GM18507 (cell line): ENCODE measurements at regions not wholly inside any gene's neighbourhood (a gene's known extent, or its start where the extent isn't known, plus 50 kb on each side); places are given as distances from the start of the nearest gene placed in this dataset.
"Not testable (repeated sequence)": the region's sequence is repeated elsewhere in the genome, so short reads cannot be mapped to it uniquely, and the experiment has no call there.

ENCODE experiments used
- DNase-seq: peaks from one replicate; pipeline ENCODE4 v3.0.0; 2011; ENCODE audit warnings: low read depth; ENCODE audit not compliant: insufficient read length; ENCODE audit errors: extremely low spot score
- FAIRE-seq: peaks from 2 replicates; lab custom pipeline; 2011; peaks lifted over from hg19 to GRCh38; lab: Jason Lieb, UNC

DNA sequence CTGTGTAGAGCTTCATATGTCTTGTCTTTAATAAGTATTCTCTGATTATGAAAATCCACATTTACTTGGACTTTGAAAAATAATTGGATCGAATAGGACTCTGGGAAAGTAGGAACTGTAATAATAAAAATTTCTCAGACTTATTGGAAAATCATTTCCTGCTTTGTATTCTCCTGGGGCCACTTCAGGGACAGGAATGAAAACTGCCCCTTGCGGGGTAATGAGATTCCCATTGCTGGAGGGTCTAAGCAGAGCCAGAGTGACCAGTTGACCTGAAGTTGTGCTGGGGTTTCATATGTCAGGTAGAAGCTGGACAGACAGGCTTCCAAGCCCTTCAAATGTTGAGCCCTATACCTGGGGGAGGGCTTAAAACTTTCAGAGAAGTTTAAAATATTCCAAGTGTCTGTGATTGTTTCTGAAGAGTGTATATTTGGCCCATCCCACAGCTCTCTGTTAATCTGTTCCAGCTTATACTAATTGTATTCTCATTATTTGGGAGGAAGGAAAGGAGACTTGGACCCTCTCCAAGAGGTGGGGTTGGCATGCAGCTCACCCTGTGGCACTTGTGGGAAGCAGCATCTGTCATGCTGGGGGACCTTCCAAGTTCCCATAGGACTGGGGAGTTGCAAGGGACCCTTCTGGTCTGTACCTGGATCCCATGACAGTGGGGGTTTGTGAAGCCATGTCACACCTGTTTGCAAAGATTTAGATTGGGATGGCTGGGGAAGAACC is 268.7 kb upstream of the ATP5MC3 start:
- DNase-seq (no peak), FAIRE-seq (no peak)

- DNase-seq, result no peak
These were observed 268.1 kb upstream of the ATP5MC3 start for GRCh38 chr2:175449616-175450015.

DNA sequence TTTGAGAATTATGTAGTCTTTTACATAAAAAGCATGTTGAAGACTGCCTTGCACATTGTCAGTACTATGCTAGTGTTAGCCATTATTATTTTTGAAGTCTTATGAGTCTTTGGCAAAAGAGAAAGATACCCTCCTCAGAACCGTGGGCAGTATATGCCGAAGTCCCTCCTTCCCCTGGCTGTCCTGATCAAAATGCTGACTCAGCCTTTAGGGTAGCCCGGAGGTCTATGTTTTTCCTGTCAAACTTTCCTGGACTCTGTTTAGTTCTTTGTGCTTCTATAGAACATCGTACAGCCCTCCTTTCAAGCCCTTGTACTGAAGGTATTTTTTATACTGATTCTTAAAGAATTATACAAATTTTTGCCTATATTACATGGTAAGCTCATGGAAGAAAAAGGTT is 264.7 kb upstream of the ATP5MC3 start:
- FAIRE-seq (no peak), DNase-seq (no peak)

More at GRCh38 chr2:175449616-175450015, 268.1 kb upstream of the ATP5MC3 start:
- FAIRE-seq, result no peak

DNA sequence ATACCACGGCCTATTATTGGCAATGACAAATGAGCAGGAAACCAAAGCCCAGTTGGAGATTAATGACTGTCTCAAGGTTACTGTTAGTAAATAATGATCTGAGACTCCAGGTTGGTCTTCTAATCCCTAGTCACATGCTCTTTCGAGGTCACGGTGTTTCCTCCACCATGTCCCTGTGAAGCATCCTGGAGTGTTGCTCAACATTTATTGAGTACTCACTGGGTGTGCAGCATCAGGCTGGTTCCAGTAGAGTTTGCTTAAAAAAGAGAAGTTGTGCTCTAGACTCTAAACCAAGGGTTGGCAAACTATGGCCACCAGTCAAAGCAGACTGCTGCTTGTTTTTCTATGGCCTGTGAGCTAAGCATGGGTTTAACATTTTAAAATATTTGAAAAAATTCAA is 263.8 kb upstream of the ATP5MC3 start:
- DNase-seq (no peak), FAIRE-seq (no peak)

DNA sequence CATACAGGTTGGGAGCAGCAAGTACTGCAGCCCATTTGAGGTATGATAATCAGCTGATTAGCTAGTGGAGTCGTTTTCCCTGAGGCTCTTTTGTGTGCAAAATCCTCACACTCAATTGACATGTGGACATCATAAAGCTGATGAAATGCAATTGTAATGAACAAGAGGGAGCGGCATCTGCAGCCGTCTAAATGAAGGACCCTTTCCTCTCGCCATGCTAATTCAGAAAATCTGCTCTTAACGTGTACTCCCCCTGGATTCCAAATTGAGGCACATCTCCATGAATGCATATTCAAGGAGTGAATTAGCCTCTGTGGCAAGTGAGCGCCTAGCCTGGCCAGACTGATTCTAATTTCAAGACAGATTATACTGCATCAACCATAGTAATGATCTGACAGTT is 260.9 kb upstream of the ATP5MC3 start:
- FAIRE-seq (no peak), DNase-seq (no peak)

GRCh38 chr2:175441181-175441761 is 259.8 kb upstream of the ATP5MC3 start:
- no peak for DNase-seq
- no peak for FAIRE-seq

DNA sequence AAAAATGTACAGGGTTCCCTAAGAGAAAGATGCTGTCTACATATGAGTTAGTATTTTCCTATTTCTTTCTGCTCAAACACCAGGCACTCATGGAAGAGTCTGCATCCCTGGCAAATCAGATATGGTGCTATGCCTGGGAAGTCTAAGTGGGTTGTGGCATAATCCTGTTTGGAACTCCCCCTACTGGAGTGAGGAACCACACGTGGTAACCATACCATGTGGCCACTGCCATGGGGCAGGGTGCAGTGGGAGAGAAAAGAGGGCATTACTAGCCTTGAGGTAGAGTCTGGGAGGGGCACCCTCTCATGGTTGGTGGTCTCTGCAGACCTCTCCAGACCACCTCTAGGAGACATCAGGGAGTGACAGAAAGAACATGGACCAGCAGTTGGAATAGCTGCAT is 257.9 kb upstream of the ATP5MC3 start:
- DNase-seq, result no peak
- no peak for FAIRE-seq

GRCh38 chr2:175437167-175437566 is 255.7 kb upstream of the ATP5MC3 start:
- no peak for DNase-seq
- FAIRE-seq, result no peak

- no peak for DNase-seq
- no peak for FAIRE-seq
These were observed 254.6 kb upstream of the ATP5MC3 start for GRCh38 chr2:175436076-175436475.

GRCh38 chr2:175435012-175435411 is 253.5 kb upstream of the ATP5MC3 start:
- no peak for DNase-seq
- no peak for FAIRE-seq

DNA sequence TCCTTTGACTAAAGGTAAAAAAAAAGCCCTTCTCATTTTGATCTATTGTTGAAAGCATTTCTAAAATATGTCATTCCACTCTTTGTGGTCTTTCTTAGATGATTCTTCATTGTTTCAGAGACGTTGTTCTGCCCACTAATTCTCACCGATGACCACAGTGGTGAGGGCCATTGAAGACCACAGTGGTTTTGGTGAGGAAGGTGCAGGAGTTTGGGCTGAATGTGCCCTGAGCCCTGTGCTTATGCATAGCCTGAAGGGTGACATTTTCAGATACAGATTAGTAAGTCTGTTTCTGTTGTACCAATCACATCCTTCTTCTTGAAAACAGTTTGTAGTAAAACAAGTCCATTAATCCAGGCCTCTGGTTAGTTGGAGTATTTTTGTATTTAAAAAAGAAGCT is 251.3 kb upstream of the ATP5MC3 start:
- DNase-seq (no peak), FAIRE-seq (no peak)

- FAIRE-seq (no peak), DNase-seq (no peak)
These were observed 250.5 kb upstream of the ATP5MC3 start for GRCh38 chr2:175432021-175432420.

GRCh38 chr2:175431101-175431946 is 249.8 kb upstream of the ATP5MC3 start:
- DNase-seq (no peak), FAIRE-seq (no peak)

DNA sequence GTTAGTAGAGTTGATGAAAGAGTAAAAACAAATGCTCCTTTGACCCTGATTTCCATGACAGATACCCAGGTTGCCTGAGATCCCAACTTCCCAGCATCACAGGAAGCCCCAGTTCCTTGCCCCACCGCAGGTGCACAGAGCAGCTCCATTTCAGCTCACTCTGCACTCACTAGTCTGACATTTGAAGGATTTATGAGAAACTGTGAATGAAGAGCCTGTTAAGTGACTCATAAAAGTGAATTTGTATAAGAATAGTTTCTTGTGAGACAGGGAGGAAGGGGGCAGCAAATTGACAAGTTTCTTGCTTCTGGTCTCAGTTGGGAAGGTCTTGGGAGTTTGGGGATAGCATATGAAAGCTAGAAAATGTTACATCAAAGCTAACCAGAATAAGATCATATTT is 248.7 kb upstream of the ATP5MC3 start:
- FAIRE-seq (no peak), DNase-seq (no peak)

DNA sequence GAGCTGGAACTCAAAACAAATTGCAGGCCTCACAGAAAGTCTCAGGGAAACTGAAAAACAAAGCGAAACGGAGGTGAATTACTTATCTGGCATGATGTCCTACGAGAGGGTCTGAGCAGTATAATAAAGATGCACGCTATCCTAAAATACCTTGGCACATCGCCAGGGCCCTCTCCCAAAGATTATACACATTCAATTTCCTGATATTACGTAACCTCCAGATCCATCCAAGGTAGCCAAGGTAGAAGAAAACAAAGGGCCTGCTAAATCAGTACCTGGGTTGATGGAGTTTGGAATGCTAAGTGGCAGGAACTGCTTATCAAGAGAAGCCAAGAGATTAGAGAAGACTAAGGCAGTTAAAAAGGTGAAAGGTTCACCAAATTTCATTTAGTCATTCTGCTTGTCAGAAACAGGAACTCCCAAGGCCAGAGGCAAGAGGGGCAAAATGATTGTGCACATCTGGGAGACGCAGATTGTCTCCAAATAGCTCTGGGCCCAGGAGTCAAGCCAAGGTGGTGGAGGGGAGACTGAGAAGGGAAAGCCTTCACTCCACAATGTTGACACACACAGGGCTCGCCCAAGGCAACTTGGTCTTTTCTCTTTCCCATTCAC is 236.8 kb upstream of the ATP5MC3 start:
- DNase-seq, result no peak
- FAIRE-seq, result no peak

DNA sequence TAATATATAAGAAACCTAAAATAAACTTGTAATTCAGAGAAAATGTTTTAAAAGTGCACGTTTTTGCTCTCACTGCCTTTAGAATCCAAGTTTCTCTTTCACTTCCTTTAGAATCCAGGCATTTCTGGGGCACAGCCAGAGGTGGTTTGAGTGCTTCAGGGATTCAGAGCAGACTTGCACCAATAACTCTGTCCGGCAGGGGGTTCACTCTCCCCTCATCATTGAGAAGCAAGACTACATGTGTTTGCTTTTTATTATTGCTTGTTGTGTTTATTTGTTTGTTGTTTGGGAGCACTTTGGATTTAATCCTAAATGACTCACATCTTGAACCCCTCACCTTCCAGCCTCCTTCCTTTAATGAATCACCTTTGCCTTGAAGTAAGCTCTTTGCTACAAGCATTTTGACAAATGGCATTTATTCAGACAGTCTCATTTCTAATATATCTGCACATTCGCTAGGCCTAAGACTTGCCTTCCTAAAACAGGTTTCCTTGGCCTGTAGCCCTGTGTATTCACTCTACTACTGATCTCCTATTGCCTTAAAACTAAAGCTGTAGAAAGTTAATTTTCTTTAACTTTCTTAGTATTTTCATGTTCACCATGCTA is 233.5 kb upstream of the ATP5MC3 start:
- FAIRE-seq (peak; percentile 66), DNase-seq (no peak)

- FAIRE-seq (no peak), DNase-seq (no peak)
These were observed 232.8 kb upstream of the ATP5MC3 start for GRCh38 chr2:175414191-175414881.

DNA sequence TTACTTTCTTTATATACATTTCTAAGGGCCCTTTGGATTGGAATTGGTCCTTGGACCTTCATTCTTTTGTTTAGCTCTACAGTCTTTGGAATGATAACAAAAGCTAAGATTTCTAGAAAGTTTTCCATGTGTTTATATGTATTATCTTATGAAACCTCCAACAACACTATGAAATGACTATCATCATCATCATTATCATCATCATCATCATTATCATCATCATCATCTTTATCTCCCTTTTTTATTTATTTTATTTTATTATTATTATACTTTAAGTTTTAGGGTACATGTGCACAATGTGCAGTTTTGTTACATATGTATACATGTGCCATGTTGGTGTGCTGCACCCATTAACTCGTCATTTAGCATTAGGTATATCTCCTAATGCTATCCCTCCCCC is 229.4 kb upstream of the ATP5MC3 start:
- not testable (repeated sequence) for FAIRE-seq, DNase-seq

DNA sequence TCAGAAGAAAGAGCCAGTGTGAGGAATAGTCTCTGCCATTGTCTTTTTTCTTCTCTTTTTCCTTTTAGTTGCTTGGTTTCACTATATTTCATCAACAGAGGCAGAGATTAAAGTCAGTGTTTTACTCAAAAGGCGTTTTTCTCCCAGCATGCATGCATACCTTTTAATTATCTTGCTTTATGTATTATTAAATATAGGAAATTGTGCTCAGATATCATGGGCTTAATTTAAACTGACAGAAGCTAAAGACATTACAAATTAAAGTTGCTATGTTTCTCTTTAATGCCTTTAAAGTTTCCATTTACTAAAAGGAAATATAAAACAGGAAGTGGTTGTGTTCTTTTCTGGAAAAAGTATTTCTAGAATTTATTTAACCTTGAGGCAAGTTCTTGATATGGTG is 223.3 kb upstream of the ATP5MC3 start:
- DNase-seq (no peak), FAIRE-seq (no peak)
